Omental fat pad (tissue), 3 donors: ENCODE measurements at regions not wholly inside any gene's neighbourhood (a gene's known extent, or its start where the extent isn't known, plus 50 kb on each side); places are given as distances from the start of the nearest gene placed in this dataset.
"Not testable (repeated sequence)": the region's sequence is repeated elsewhere in the genome, so short reads cannot be mapped to it uniquely, and the experiment has no call there.

Experiments
- ATAC-seq: fragments of 150-250 bp; one replicate; pipeline ENCODE4 v1.9.1; 2016; ENCODE audit warnings: mild to moderate bottlenecking, moderate library complexity; ENCODE audit not compliant: low FRiP score
- DNase-seq: peaks from one replicate; pipeline ENCODE4 v3.0.0-alpha.2; 2019; ENCODE audit warnings: low spot score
- TF ChIP-seq, protein P1 (sequence below), 3 donors: fragments of 450-650 bp; IDR thresholded peaks; one replicate each; pipeline ENCODE4 v1.5.1; 2016 to 2017; ENCODE audit warnings: antibody characterized with exemption in 3 of 3, mild to moderate bottlenecking in 3 of 3, moderate library complexity in 2 of 3

DNA sequence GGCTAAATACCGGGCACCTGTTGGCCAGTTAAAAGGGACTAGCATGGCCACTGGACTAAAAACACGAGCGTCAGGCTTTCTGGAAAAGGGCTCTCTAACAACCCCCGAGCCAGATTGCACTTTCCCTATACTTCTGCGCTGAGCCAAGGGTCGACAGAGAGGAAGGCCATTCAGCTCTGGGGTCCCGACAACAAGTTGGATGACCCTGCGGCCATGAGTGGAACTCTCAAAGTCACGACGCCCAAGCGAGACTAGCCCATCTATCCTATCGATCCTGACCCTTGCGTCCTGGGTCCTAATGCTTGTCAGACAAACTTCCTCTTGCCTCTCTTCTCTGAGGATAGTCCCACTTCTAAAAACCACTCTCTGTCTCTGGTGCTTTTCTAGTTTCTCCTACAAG is 99.9 kb upstream of the PRDX6 start:
- no peak for ATAC-seq

DNA sequence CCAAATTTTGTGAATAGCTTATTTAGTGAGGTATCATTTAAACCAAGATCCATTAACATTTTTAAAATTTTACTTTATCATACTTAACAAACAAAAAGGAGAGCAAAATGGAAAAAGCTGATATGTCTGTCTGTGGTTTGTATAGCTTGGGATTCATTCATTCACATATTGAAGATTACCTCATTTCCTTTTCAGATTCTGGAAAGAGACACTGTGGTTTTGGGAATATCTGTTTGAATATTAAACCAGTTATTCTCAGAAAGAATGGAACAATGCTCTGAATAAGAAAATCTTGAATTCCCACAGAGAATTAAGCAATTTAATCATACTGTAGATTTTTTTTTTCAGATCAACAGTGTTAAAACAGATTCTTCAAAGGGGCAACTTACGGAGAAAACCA is 93.8 kb upstream of the PRDX6 start:
- DNase-seq: no peak
- no peak for ATAC-seq
- TF ChIP-seq, protein P1, sequence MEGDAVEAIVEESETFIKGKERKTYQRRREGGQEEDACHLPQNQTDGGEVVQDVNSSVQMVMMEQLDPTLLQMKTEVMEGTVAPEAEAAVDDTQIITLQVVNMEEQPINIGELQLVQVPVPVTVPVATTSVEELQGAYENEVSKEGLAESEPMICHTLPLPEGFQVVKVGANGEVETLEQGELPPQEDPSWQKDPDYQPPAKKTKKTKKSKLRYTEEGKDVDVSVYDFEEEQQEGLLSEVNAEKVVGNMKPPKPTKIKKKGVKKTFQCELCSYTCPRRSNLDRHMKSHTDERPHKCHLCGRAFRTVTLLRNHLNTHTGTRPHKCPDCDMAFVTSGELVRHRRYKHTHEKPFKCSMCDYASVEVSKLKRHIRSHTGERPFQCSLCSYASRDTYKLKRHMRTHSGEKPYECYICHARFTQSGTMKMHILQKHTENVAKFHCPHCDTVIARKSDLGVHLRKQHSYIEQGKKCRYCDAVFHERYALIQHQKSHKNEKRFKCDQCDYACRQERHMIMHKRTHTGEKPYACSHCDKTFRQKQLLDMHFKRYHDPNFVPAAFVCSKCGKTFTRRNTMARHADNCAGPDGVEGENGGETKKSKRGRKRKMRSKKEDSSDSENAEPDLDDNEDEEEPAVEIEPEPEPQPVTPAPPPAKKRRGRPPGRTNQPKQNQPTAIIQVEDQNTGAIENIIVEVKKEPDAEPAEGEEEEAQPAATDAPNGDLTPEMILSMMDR (IDR thresholded peaks at IDR 0.05): no peak

More for the DNA sequence above, 99.9 kb upstream of the PRDX6 start:
- no peak for DNase-seq
- TF ChIP-seq, protein P1 (IDR thresholded peaks at IDR 0.05): no peak

DNA sequence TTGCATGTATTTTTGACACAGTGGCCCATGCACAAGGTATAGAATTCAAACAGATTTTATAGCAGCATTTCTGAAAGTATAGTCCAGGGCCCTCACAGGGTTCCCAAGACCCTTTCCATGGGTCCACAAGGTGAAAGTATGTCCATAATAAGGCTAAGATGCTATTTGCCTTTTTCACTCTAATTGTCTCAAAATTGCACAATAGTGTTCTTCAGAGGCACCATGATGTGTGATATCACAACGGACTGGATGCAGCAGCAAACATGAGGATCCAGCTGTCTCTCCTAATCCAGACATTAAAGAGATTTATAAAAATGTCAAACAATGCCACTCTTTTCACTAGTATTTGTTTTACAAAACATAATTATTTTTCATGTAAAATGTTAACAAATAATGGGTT is 88.8 kb upstream of the PRDX6 start:
- ATAC-seq: no peak
- TF ChIP-seq, protein P1 (IDR thresholded peaks at IDR 0.05): no peak
- no peak for DNase-seq

DNA sequence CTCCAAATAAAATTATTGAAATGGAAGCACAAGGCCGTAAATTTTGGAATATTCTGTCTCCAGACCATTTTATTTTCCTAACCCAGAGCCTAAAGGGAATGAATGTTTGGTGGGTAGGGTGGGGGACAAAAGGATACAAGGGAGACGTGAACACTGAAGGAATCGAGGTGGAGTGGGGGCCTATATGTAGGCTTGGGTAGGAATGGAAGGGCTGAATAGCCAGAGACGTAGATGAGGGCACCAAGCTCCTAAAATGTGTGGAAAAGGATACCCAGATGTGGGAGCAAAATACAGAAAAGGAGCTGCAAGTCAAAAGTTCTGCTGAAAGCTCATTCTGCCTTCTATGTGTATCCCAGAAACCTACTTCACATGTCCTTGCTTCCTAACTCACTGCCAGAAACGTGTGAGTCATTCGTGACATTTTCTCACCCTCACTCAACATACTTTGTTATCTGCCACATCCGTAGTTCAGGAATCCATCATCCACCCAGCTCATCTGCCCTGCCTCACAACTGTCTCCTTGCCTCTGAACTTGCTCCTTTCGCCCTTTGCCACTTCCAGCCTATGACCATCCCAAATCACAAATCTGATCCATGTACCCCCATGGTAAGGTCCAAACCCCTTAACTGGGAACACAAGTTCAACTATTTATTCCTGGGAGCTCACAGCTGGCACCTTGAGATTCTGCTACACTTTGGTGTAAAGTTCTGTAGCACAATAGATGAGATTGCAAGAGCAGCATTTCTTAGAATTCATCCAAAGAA is 84.1 kb upstream of the PRDX6 start:
- TF ChIP-seq, protein P1 (IDR thresholded peaks at IDR 0.05): no peak
- ATAC-seq: peak; percentile 71
- DNase-seq: no peak

DNA sequence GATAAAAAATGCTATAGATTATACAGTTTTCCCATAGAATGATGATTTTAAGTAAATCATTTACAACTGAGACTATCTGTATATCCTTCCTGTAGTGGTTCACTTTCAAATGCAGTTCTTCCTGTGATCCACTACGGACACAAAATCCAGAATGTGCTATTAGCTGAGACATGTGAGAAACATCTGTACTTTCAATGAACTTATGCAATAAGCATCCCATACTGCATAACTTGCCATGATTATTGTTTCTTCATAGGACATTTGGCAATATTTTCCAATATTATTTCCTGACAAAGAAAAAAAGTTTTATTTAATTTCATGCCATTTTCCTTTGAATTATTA is 83.5 kb upstream of the PRDX6 start:
- DNase-seq: no peak
- ATAC-seq: no peak
- TF ChIP-seq, protein P1 (IDR thresholded peaks at IDR 0.05): no peak

DNA sequence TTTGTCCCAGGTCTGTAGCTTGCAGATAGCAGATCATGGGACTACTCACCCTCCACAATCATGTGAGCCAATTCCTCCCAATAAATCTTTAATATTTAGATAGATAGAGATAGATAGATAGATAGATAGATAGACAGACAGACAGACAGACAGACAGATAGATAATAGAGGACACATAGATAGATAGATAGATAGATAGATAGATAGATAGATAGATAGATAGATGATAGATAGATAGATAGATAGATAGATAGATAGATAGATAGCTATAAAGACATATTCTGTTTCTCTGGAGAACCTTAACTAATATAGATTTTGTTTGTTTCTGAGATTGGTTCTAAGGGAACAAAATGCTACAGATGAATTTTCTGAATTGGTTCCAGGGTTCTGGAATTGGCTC is 82.3 kb upstream of the PRDX6 start:
- not testable (repeated sequence) for ATAC-seq, DNase-seq

DNA sequence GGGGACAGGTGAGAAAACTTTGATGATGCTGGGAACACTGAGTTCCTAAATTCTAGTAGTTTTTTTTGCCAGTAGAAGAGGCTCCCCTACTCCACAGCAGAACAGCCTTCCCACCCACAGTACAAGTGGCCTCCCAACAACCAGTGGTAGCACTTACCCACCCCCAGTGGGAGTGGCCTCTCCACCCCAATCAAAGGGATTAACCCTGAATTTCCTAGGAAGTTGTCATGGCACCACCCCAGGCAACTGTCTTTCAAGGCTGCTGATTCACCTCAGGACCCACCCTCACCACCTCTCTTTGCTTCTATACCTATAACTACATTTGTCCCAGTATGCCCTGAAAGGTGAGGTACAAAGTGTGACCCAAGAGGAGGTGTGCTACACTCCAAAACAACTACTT is 81.4 kb upstream of the PRDX6 start:
- ATAC-seq (no peak), DNase-seq (no peak)
- TF ChIP-seq, protein P1 (IDR thresholded peaks at IDR 0.05): no peak
